WERI-Rb-1 (cell line): ENCODE measurements at regions not wholly inside any gene's neighbourhood (a gene's known extent, or its start where the extent isn't known, plus 50 kb on each side); places are given as distances from the start of the nearest gene placed in this dataset.

Experiments used
- DNase-seq: peaks from one replicate; pipeline ENCODE4 v3.0.0-alpha.2; 2020
- H3K27ac ChIP-seq: fragments of 250-450 bp; sonication (Bioruptor Pico); 2 replicates; pipeline ENCODE4 v1.5.1; 2020; ENCODE audit warnings: mild to moderate bottlenecking, moderate library complexity
- H3K27me3 ChIP-seq: fragments of 250-450 bp; sonication (Bioruptor Pico); 2 replicates; pipeline ENCODE4 v1.5.1; 2021; ENCODE audit warnings: mild to moderate bottlenecking, low read depth, moderate library complexity; ENCODE audit not compliant: insufficient read depth, severe bottlenecking
- H3K36me3 ChIP-seq: fragments of 250-450 bp; sonication (Bioruptor Pico); 2 replicates; pipeline ENCODE4 v1.5.1; 2020; ENCODE audit warnings: mild to moderate bottlenecking, moderate library complexity
- H3K4me3 ChIP-seq: 2 replicates; pipeline ENCODE4 v1.5.1; 2011; ENCODE audit warnings: low read depth, mild to moderate bottlenecking, control low read depth, low read length
- H3K9me3 ChIP-seq: fragments of 250-450 bp; sonication (Bioruptor Pico); 2 replicates; pipeline ENCODE4 v1.5.1; 2021; ENCODE audit warnings: mild to moderate bottlenecking, moderate library complexity; ENCODE audit not compliant: severe bottlenecking
- CTCF ChIP-seq: IDR thresholded peaks from 2 replicates; pipeline ENCODE4 v1.5.1; 2011; ENCODE audit warnings: low read depth, mild to moderate bottlenecking, control low read depth, inconsistent platforms, low read length

DNA sequence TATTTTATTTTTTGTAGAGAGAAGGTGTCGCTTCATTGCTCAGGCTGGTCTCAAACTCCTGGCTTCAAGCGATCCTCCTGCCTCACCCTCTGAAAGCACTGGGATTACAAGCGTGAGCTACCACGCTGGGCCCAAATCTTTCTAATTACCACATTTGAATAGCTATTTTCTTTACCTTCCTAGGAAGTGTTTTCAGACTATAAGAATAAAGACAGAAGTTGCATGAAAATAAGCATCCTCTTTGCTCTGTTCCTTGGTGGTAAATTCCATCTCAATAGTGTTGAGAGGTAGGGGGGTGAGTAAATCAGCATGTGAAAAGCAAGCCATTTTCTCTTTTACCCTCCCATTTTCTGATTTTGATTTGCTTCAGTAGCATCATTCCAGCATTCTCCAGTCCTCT is 122.4 kb downstream of the LARP7 start:
- H3K27ac ChIP-seq, result no peak overlapping the region
- TF ChIP-seq CTCF, result no peak
- H3K4me3 ChIP-seq, result no peak overlapping the region
- no peak for DNase-seq
- no peaks in the 10 kb centered on the region for H3K27me3 ChIP-seq
- no peaks in the 10 kb centered on the region for H3K9me3 ChIP-seq
- H3K36me3 ChIP-seq, result no peaks in the 10 kb centered on the region

- no peaks in the 10 kb centered on the region for H3K27me3 ChIP-seq
- H3K9me3 ChIP-seq, result no peaks in the 10 kb centered on the region
- H3K27ac ChIP-seq, result no peak overlapping the region
- no peak for DNase-seq
- no peak overlapping the region for H3K4me3 ChIP-seq
- TF ChIP-seq CTCF, result peak; percentile 52
- H3K36me3 ChIP-seq, result no peaks in the 10 kb centered on the region
These were observed 128.5 kb downstream of the LARP7 start for GRCh38 chr4:112765317-112765974.

GRCh38 chr4:112766422-112766821 is 129.5 kb downstream of the LARP7 start:
- DNase-seq, result peak; percentile 79
- peak; percentile 64 for TF ChIP-seq CTCF
- Histone ChIP-seq H3K4me3 (no peak overlapping the region), H3K27me3 (no peaks in the 10 kb centered on the region), H3K36me3 (no peaks in the 10 kb centered on the region), H3K27ac (no peak overlapping the region), H3K9me3 (no peaks in the 10 kb centered on the region)

DNA sequence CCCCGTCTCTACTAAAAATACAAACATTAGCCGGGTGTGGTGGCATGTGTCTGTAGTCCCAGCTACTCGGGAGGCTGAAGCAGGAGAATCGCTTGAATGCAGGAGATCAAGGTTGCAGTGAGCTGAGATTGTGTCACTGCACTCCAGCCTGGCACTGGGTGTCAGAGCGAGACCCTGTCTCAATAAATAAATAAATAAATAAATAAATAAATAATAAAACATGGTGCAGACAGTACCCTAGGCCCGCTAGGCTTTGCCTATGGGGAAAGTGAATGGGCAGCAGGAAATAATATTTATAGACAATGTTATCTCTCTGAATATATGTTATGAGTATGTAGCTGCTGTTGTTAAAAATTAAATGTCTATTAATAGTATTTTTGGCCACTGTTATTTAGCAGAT is 130.4 kb downstream of the LARP7 start:
- Histone ChIP-seq H3K4me3 (no peak overlapping the region), H3K27ac (no peak overlapping the region), H3K36me3 (no peaks in the 10 kb centered on the region), H3K9me3 (no peaks in the 10 kb centered on the region), H3K27me3 (no peaks in the 10 kb centered on the region)
- DNase-seq, result no peak
- no peak for TF ChIP-seq CTCF

GRCh38 chr4:112770114-112770513 is 133.2 kb downstream of the LARP7 start:
- no peak for TF ChIP-seq CTCF
- Histone ChIP-seq H3K9me3 (no peaks in the 10 kb centered on the region), H3K4me3 (no peak overlapping the region), H3K27ac (no peak overlapping the region), H3K36me3 (no peaks in the 10 kb centered on the region), H3K27me3 (no peaks in the 10 kb centered on the region)
- DNase-seq, result no peak

DNA sequence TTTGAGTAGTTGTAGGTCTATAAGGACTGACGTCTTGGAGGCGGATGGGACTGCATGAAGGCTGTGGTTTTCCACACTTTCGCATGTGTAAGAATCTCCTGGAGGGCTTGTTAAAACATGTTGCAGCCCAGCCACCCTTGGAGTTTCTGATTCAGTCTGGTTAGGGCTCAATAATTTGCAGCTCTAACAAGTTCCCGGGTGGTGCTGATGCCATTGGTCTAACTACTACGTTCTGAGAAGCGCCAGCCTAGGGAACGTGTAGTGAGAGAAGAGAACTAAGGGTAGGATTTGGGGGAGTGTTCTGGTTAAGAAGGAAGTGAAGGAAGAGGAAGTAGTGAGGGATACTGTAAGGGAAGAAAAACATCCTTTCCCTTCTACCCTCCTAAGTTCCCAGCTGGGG is 138.9 kb downstream of the LARP7 start:
- H3K27ac ChIP-seq, result no peak overlapping the region
- H3K36me3 ChIP-seq, result no peaks in the 10 kb centered on the region
- no peak overlapping the region for H3K4me3 ChIP-seq
- H3K9me3 ChIP-seq, result no peaks in the 10 kb centered on the region
- no peak for TF ChIP-seq CTCF
- no peaks in the 10 kb centered on the region for H3K27me3 ChIP-seq
- DNase-seq, result no peak
